Activated naive CD4-positive, alpha-beta T cell treated with anti-CD3 and anti-CD28 coated beads for 36 hours (primary cell): ENCODE measurements at regions not wholly inside any gene's neighbourhood (a gene's known extent, or its start where the extent isn't known, plus 50 kb on each side); places are given as distances from the start of the nearest gene placed in this dataset.

ENCODE experiments used
- CTCF ChIA-PET: fragments of 350-600 bp; sonication (Branson Sonifier 250); formaldehyde crosslinking; loops from one replicate; lab custom pipeline; 2021; ENCODE audit warnings: antibody characterized with exemption; lab: Charles Lee
- DNase-seq: peaks from one replicate; pipeline ENCODE4 v3.0.0-alpha.2; 2020
- H3K27ac Mint-ChIP-seq: one replicate; pipeline ENCODE4 v1.8.0; 2021; ENCODE audit warnings: mild to moderate bottlenecking, mixed read lengths
- H3K27me3 Mint-ChIP-seq: one replicate; pipeline ENCODE4 v1.8.0; 2021; ENCODE audit warnings: low read depth, mixed read lengths
- H3K36me3 Mint-ChIP-seq: one replicate; pipeline ENCODE4 v1.8.0; 2021; ENCODE audit warnings: low read depth, mixed read lengths
- H3K4me1 Mint-ChIP-seq: one replicate; pipeline ENCODE4 v1.8.0; 2021; ENCODE audit warnings: low read depth, mixed read lengths
- H3K4me3 Mint-ChIP-seq: one replicate; pipeline ENCODE4 v1.8.0; 2021; ENCODE audit warnings: mild to moderate bottlenecking, moderate library complexity, mixed read lengths
- H3K9me3 Mint-ChIP-seq: one replicate; pipeline ENCODE4 v1.8.0; 2021; ENCODE audit warnings: mixed read lengths
- intact Hi-C: fragments of 100-400 bp; cut with micrococcal nuclease; formaldehyde crosslinking; loops from one replicate; pipeline ENCODE4 v1.15.1; 2023

DNA sequence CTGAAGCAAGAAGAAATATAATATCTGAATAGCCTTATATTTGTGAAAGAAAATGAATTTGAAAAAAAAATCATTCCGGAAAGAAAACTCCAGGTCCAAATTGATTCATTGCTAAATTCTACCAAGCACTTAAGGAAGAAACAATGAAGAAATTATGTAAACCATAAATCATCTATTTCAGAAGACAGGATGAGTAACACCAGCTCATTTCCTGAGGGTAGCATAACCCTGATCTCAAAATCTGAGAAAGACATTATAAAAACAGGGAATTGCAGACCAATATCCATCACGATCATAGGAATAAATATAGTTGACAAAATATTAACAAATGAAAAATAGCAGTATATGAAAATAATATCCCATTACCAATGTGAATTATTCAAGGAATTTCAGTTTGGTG, 70.1 kb upstream of the RAB18 start:
- no peak overlapping the region for H3K27ac Mint-ChIP-seq
- CTCF ChIA-PET = no interaction called here
- H3K9me3 Mint-ChIP-seq = no peaks in the 10 kb centered on the region
- no peak overlapping the region for H3K4me3 Mint-ChIP-seq
- DNase-seq = no peak
- H3K27me3 Mint-ChIP-seq = peaks cover 6% of the 10 kb centered on the region
- intact Hi-C loops = no loop called here
- H3K4me1 Mint-ChIP-seq = no peaks in the 10 kb centered on the region
- no peaks in the 10 kb centered on the region for H3K36me3 Mint-ChIP-seq

DNA sequence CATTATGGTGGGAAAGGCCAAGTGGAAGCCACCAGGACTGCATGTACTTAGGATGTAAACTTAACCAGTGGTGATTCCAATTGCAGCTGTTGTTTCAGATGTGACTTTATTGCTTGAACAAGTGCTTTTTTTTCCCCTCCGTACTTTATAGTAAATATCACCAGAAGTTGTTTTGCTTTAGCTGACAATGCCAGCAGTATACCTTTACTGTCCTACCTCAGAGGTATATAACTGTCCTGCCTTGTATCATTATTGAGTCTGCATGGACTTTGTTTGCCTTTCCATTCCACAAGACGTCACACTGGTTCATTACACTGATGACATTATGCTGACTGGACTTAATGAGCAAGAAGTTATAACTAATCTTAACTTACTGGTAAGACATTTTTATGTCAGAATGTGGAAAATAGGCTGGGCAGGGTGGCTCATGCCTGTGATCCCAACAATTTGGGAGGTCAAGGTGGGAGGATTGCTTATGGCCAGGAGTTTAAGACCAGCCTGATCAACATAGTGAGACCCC, 77.1 kb upstream of the RAB18 start:
- peaks cover 7% of the 10 kb centered on the region for H3K27me3 Mint-ChIP-seq
- intact Hi-C loops = no loop called here
- no peak overlapping the region for H3K4me3 Mint-ChIP-seq
- DNase-seq = no peak
- no peaks in the 10 kb centered on the region for H3K4me1 Mint-ChIP-seq
- H3K9me3 Mint-ChIP-seq = peaks cover 18% of the 10 kb centered on the region
- H3K36me3 Mint-ChIP-seq = no peaks in the 10 kb centered on the region
- H3K27ac Mint-ChIP-seq = no peak overlapping the region
- CTCF ChIA-PET = no interaction called here

DNA sequence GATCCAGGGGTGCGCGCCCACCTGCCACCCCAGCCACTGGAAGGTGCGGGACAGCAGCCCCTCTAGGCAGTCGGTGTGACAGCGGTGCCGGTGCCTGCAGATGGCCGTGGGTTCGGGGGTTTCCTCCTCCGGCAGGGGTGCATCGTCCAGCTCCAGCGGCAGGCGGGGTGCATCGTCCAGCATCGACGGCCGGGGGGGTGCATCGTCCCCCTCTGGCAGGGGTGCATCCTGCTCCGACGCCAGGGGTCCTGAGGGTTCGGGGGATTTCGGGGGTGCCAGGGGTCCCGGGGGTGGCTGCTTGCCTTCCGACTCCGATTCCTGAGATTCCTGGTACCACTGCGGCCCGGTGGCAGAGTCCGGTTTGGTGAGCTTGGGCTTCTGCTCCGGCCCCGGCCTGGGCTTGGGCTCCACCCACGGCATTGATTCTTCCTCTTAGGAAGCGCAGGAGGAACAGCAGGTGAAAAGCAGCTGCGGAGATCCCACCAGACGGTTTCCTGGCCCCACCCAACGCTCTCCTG, 90.2 kb upstream of the RAB18 start:
- intact Hi-C loops = no loop called here
- no peaks in the 10 kb centered on the region for H3K4me1 Mint-ChIP-seq
- no peaks in the 10 kb centered on the region for H3K9me3 Mint-ChIP-seq
- CTCF ChIA-PET = no interaction called here
- no peak overlapping the region for H3K4me3 Mint-ChIP-seq
- H3K27me3 Mint-ChIP-seq = peaks cover 16% of the 10 kb centered on the region
- DNase-seq = no peak
- no peaks in the 10 kb centered on the region for H3K36me3 Mint-ChIP-seq
- no peak overlapping the region for H3K27ac Mint-ChIP-seq

DNA sequence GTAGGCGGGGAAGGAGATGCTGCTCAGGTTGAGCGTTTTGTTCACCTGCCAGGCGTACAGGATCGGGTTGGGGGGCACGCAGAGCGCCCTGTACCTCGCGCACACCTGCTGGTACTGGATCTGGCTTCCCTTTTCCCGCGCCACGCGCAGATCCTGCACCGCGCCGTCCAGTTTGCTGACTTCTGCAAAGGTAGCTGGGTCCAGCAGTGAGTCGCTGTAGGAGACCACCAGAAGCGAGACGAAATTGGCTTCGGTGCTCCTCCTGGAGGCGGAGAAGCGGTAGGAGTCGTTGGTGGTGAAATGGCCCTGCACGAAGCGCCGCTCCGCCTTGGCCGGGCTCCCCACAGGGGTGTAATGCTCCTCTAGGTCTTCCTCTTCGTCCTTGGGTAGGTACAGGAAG, 90.7 kb upstream of the RAB18 start:
- CTCF ChIA-PET = no interaction called here
- no peaks in the 10 kb centered on the region for H3K4me1 Mint-ChIP-seq
- H3K27me3 Mint-ChIP-seq = peaks cover 16% of the 10 kb centered on the region
- no peaks in the 10 kb centered on the region for H3K36me3 Mint-ChIP-seq
- no peak overlapping the region for H3K4me3 Mint-ChIP-seq
- H3K9me3 Mint-ChIP-seq = no peaks in the 10 kb centered on the region
- no peak overlapping the region for H3K27ac Mint-ChIP-seq
- intact Hi-C loops = no loop called here
- no peak for DNase-seq

DNA sequence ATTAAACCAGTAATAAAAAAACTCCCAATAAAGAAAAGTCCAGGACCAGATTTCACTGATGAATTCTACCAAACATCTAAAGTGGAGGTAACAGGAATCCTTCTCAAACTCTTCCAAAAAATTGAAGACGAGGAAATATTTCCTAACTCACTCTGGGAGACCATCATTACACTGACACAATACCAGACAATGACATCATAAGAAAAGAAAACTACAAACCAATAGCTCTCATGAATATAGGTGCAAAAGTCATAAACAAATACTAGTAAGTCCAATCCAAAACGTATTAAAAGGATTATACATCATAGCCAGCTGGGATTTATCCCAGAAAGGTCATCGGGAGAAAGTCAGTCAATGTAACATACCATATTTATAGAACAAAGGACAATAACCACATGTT, 94.0 kb upstream of the RAB18 start:
- Mint-ChIP-seq H3K9me3 (no peaks in the 10 kb centered on the region), H3K4me1 (no peaks in the 10 kb centered on the region), H3K4me3 (no peak overlapping the region), H3K27me3 (peaks cover 10% of the 10 kb centered on the region), H3K36me3 (no peaks in the 10 kb centered on the region), H3K27ac (no peak overlapping the region)
- DNase-seq = no peak
- CTCF ChIA-PET = no interaction called here
- intact Hi-C loops = no loop called here

DNA sequence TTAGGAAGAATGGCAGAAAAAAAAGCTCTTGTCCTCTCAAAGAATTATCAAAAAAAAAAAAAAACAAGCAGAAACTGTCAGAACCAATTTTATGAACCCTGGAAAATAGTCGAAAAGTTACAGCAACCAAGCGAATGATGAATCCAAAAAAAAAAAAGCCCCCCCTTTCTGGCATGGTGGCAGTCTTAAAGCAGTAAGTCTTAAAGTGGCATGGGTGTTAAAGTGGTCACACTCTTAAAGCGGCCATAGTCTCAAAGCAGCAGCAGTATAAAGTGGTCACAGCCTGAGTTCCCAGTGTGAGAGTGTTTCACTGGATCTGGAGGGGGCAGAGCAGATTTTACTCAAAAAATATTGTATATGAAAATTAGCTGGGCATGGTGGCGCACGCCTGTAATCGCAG, 96.8 kb upstream of the RAB18 start:
- CTCF ChIA-PET = no interaction called here
- H3K27ac Mint-ChIP-seq = no peak overlapping the region
- intact Hi-C loops = no loop called here
- no peaks in the 10 kb centered on the region for H3K36me3 Mint-ChIP-seq
- no peaks in the 10 kb centered on the region for H3K9me3 Mint-ChIP-seq
- no peaks in the 10 kb centered on the region for H3K4me1 Mint-ChIP-seq
- H3K4me3 Mint-ChIP-seq = no peak overlapping the region
- DNase-seq = no peak
- peaks cover 8% of the 10 kb centered on the region for H3K27me3 Mint-ChIP-seq

DNA sequence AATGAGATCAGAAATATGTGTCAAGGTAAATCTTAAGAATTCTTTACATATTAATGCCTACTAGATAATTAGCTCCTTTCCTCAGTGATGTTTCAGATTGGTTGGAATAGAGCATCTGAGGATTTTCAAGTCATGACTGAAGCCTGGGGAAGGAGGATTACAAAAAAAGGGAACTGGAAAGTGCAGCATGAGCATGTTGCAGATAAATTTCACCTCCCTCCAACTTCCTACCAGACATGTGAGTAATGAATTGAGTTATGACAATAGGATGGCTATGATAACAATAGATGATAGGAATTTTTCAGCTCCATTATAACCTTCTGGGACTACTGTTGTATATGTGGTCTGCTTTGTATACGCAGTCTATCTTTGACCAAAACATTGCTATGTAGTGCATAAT, 104.2 kb upstream of the RAB18 start:
- no peaks in the 10 kb centered on the region for H3K4me1 Mint-ChIP-seq
- H3K4me3 Mint-ChIP-seq = no peak overlapping the region
- no peaks in the 10 kb centered on the region for H3K36me3 Mint-ChIP-seq
- CTCF ChIA-PET = no interaction called here
- peaks cover 8% of the 10 kb centered on the region for H3K27me3 Mint-ChIP-seq
- DNase-seq = no peak
- no peak overlapping the region for H3K27ac Mint-ChIP-seq
- H3K9me3 Mint-ChIP-seq = no peaks in the 10 kb centered on the region
- intact Hi-C loops = no loop called here

DNA sequence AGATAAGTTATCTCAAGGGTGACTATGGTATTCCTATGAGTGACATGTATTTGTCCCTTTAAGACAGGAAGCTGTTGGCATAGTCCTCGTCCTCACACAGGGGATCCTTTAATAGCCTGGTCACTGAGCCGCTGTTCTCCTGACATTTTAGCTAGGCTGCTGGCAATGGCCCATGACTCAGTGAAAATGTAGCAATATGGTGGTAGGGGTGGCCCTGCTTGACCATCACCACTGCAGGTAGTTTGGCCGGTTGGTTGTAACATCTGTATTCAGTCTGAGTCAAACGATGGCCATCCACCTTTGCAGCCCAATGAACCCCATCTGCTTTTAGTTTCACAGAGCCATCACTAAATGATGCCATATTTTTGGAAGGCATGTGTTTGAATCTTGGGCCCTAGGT, 110.1 kb upstream of the RAB18 start:
- H3K27ac Mint-ChIP-seq = no peak overlapping the region
- CTCF ChIA-PET = interaction anchor here (0.5 to 0.6 kb wide), 2 partner anchors 29 to 787 kb away, joined by 3 read pairs; no protein-coding TSS in a partner anchor

DNA sequence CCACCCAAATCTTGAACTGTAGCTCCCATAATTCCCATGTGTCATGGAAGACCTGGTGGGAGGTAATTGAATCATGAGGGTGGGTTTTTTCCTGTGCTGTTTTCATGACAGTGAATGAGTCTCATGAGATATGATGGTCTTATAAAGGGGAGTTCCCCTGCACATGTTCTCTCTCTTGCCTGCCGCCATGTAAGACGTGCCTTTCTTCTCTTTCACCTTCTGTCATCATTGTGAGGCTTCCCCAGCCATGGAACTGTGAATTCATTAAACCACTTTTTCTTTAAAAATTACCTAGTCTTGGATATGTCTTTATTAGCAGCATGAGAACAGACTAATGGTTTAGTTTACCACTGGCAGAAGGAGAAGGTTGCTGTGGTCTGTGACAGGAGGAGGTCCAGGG, 111.5 kb upstream of the RAB18 start:
- H3K4me1 Mint-ChIP-seq = no peaks in the 10 kb centered on the region

More for the DNA sequence above, 110.1 kb upstream of the RAB18 start:
- H3K4me1 Mint-ChIP-seq = no peaks in the 10 kb centered on the region
- H3K9me3 Mint-ChIP-seq = no peaks in the 10 kb centered on the region
- H3K4me3 Mint-ChIP-seq = no peak overlapping the region
- no peak for DNase-seq
- H3K36me3 Mint-ChIP-seq = no peaks in the 10 kb centered on the region
- H3K27me3 Mint-ChIP-seq = peaks cover 22% of the 10 kb centered on the region
- intact Hi-C loops = no loop called here

DNA sequence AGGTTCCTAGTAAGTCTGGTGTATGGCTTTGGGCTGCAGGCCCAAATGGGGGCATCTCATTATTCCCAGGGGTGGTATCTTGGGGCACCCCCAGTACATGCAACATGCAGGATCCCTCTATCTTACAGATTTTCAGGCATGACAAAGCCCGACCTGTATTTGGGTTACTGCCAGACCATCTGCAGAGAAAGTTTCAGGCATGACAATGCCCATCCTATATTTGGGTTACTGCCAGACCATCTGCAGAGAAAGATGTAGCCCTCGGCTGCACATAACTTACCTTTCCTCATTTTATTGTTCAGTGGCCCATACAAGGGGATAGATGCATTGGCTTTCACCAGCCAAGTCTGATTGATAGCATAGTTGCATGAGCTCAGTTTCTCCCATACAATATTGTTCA, 112.2 kb upstream of the RAB18 start:
- no peaks in the 10 kb centered on the region for H3K4me1 Mint-ChIP-seq
- no peak for DNase-seq
- CTCF ChIA-PET = no interaction called here
- H3K4me3 Mint-ChIP-seq = no peak overlapping the region
- no peak overlapping the region for H3K27ac Mint-ChIP-seq
- H3K9me3 Mint-ChIP-seq = no peaks in the 10 kb centered on the region
- H3K27me3 Mint-ChIP-seq = peaks cover 16% of the 10 kb centered on the region
- intact Hi-C loops = no loop called here
- H3K36me3 Mint-ChIP-seq = no peaks in the 10 kb centered on the region

More for the DNA sequence above, 111.5 kb upstream of the RAB18 start:
- intact Hi-C loops = no loop called here
- Mint-ChIP-seq H3K9me3 (no peaks in the 10 kb centered on the region), H3K27ac (no peak overlapping the region), H3K36me3 (no peaks in the 10 kb centered on the region), H3K4me3 (no peak overlapping the region), H3K27me3 (peaks cover 16% of the 10 kb centered on the region)
- no peak for DNase-seq
- CTCF ChIA-PET = no interaction called here

DNA sequence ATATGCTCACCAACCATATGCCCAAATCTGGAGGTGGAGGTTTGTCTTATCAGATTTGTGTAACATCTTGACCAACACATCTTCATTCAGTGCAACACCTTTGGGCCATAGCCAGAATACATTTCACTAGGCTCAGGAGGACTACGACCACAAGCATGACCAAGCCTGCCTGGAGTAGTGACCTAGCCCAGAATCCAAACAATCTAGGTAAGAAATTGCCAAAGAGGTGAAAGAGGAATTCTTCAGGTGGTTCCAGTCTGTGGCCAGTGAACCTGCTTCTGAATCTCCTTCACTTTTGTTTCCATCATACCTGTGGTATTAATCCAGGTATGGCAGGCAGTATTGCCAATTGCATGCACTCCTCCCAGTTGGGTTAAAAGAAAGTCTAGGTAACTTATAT, 112.8 kb upstream of the RAB18 start:
- no peaks in the 10 kb centered on the region for H3K9me3 Mint-ChIP-seq

DNA sequence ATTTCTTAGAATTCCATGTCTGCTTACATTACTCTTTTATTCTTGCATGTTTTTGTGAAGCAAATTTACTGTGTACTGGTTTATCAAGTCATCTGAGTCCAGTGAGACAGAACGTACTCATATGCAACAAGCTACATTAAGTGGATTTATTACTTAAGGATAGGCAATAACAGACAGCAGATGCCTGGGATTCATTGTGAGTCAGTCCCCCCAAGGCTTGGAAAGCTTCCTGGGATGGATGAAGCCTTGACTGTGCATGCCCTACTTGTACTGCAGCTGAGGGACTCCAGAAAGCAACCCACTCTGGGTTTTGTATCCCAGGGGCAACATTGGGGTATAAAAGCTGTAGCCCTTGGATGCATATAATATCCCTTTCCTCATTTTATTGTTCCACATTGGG, 113.4 kb upstream of the RAB18 start:
- peaks cover 26% of the 10 kb centered on the region for H3K27me3 Mint-ChIP-seq
- no peaks in the 10 kb centered on the region for H3K4me1 Mint-ChIP-seq
- no peaks in the 10 kb centered on the region for H3K9me3 Mint-ChIP-seq
- H3K27ac Mint-ChIP-seq = no peak overlapping the region
- H3K36me3 Mint-ChIP-seq = no peaks in the 10 kb centered on the region
- no peak overlapping the region for H3K4me3 Mint-ChIP-seq
- intact Hi-C loops = no loop called here
- CTCF ChIA-PET = no interaction called here
- no peak for DNase-seq

More for the DNA sequence above, 112.8 kb upstream of the RAB18 start:
- H3K4me1 Mint-ChIP-seq = no peaks in the 10 kb centered on the region
- no peak overlapping the region for H3K4me3 Mint-ChIP-seq
- no peak for DNase-seq
- intact Hi-C loops = no loop called here
- no peaks in the 10 kb centered on the region for H3K36me3 Mint-ChIP-seq
- no peak overlapping the region for H3K27ac Mint-ChIP-seq
- peaks cover 21% of the 10 kb centered on the region for H3K27me3 Mint-ChIP-seq
- CTCF ChIA-PET = no interaction called here

DNA sequence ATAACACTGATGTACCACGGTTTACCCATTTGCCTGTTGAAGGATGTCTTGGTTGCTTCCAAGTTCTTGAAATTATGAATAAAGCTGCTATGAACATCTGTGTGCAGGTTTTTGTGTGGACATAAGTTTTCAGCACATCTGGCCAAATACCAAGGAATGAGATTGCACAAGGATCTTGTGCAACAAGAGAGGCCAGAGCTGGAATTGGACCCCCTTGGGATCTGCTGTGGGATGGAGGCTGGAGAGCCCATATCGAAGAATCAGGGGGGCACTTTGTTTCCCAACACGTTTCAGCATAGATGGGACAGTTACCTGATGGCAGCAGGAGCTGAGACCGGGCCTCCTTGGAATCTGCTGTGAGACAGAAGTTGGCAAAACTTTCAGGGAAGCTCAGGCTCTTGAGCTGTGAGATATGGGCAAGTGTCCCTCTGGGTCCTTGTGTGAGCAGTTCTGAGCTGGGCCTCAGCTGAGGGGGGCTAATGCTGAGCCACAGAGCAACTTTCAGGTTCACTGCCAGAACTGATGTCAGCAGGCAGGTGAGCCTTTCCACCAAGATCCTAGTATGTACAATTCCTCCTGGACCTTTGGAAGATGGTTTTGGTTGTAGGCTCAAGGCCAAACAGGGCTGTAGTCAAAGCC, 115.2 kb upstream of the RAB18 start:
- no peak overlapping the region for H3K27ac Mint-ChIP-seq
- intact Hi-C loops = no loop called here

More for the DNA sequence above, 115.2 kb upstream of the RAB18 start:
- Mint-ChIP-seq H3K4me3 (no peak overlapping the region), H3K27me3 (peaks cover 26% of the 10 kb centered on the region), H3K36me3 (no peaks in the 10 kb centered on the region), H3K9me3 (no peaks in the 10 kb centered on the region), H3K4me1 (no peaks in the 10 kb centered on the region)
- CTCF ChIA-PET = interaction anchor here (0.6 kb wide), 1 partner anchor 44 kb away, joined by 4 read pairs; no protein-coding TSS in a partner anchor
- no peak for DNase-seq
